22Rv1 (cell line): ENCODE measurements at regions not wholly inside any gene's neighbourhood (a gene's known extent, or its start where the extent isn't known, plus 50 kb on each side); places are given as distances from the start of the nearest gene placed in this dataset.

Experiments
- ZFX ChIP-seq: fragments of 450-650 bp; IDR thresholded peaks from 2 replicates; pipeline ENCODE4 v1.6.1; 2017; ENCODE audit warnings: antibody characterized with exemption, borderline replicate concordance
- TF ChIP-seq, protein P1 (sequence below): fragments of 450-650 bp; IDR thresholded peaks from 2 replicates; pipeline ENCODE4 v1.5.1; 2017; ENCODE audit warnings: mild to moderate bottlenecking

DNA sequence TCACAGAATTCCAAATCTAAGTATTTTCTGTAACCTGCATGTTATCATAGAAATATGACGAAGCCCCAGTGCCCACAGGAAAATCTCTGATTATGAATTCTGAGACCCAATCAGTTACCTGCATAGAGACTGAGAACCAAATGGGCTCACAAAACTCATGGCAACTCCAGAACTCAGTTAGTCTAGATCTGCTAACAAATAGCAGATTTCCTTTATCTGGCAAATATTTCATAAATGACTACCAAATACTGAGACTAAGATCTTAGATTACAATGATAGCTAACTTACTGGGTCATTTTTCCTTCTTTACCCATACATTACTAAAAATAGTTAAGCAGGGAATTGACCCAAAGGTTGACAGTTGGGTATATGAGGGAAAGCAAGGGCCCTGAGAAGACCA is 228.1 kb upstream of the FAT3 start:
- TF ChIP-seq, protein P1, sequence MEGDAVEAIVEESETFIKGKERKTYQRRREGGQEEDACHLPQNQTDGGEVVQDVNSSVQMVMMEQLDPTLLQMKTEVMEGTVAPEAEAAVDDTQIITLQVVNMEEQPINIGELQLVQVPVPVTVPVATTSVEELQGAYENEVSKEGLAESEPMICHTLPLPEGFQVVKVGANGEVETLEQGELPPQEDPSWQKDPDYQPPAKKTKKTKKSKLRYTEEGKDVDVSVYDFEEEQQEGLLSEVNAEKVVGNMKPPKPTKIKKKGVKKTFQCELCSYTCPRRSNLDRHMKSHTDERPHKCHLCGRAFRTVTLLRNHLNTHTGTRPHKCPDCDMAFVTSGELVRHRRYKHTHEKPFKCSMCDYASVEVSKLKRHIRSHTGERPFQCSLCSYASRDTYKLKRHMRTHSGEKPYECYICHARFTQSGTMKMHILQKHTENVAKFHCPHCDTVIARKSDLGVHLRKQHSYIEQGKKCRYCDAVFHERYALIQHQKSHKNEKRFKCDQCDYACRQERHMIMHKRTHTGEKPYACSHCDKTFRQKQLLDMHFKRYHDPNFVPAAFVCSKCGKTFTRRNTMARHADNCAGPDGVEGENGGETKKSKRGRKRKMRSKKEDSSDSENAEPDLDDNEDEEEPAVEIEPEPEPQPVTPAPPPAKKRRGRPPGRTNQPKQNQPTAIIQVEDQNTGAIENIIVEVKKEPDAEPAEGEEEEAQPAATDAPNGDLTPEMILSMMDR = no peak
- TF ChIP-seq ZFX = no peak
